RKO (cell line): ENCODE measurements at regions not wholly inside any gene's neighbourhood (a gene's known extent, or its start where the extent isn't known, plus 50 kb on each side); places are given as distances from the start of the nearest gene placed in this dataset.
"Not testable (repeated sequence)": the region's sequence is repeated elsewhere in the genome, so short reads cannot be mapped to it uniquely, and the experiment has no call there.

Experiments used
- DNase-seq: peaks from one replicate; pipeline ENCODE4 v3.0.0-alpha.2; 2016; ENCODE audit warnings: low spot score

GRCh38 chr3:187473778-187474406, 105.7 kb downstream of the RTP4 start:
- peak; percentile 16 for DNase-seq

- not testable (repeated sequence) for DNase-seq
Observed at GRCh38 chr3:187466306-187466705, 98.1 kb downstream of the RTP4 start.

- DNase-seq: no peak
Observed at GRCh38 chr3:187465503-187465902, 97.3 kb downstream of the RTP4 start.

GRCh38 chr3:187464682-187465081, 96.5 kb downstream of the RTP4 start:
- no peak for DNase-seq

GRCh38 chr3:187458921-187459320, 90.7 kb downstream of the RTP4 start:
- DNase-seq: no peak

GRCh38 chr3:187458383-187458782, 90.2 kb downstream of the RTP4 start:
- no peak for DNase-seq

GRCh38 chr3:187456250-187456649, 88.1 kb downstream of the RTP4 start:
- DNase-seq: no peak

GRCh38 chr3:187454085-187454815, 86.1 kb downstream of the RTP4 start:
- DNase-seq: no peak

GRCh38 chr3:187450431-187451190, 82.4 kb downstream of the RTP4 start:
- DNase-seq: no peak

- no peak for DNase-seq
Observed at GRCh38 chr3:187448674-187449073, 80.5 kb downstream of the RTP4 start.

GRCh38 chr3:187447737-187448136, 79.6 kb downstream of the RTP4 start:
- no peak for DNase-seq

- no peak for DNase-seq
Observed at GRCh38 chr3:187445356-187445755, 77.2 kb downstream of the RTP4 start.

- no peak for DNase-seq
Observed at GRCh38 chr3:187434524-187434923, 66.3 kb downstream of the RTP4 start.

GRCh38 chr3:187430576-187430975, 62.4 kb downstream of the RTP4 start:
- DNase-seq: no peak
